ENCODE measurements at regions not wholly inside any gene's neighbourhood (a gene's known extent, or its start where the extent isn't known, plus 50 kb on each side); places are given as distances from the start of the nearest gene placed in this dataset.

DNA sequence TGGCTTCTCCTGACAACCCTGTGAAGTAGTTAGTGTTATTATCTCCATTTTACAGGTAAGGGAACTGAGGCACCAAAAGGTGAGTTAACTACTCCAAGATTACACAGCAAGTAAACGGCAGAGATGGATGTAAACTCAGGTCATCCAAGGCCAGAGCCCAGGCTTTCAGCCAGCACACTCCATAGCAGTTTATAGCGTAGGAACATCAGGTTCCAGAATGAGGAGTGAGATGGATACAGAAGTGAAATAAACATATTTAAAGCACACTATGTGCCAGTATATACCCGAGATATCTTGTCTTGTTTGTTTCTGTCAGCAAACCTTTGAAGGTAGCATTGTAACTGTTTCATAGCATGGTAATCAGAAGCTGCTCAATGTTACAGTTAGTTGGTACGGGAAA, 279.0 kb downstream of the OXSM start:
- TF ChIP-seq, protein P1, sequence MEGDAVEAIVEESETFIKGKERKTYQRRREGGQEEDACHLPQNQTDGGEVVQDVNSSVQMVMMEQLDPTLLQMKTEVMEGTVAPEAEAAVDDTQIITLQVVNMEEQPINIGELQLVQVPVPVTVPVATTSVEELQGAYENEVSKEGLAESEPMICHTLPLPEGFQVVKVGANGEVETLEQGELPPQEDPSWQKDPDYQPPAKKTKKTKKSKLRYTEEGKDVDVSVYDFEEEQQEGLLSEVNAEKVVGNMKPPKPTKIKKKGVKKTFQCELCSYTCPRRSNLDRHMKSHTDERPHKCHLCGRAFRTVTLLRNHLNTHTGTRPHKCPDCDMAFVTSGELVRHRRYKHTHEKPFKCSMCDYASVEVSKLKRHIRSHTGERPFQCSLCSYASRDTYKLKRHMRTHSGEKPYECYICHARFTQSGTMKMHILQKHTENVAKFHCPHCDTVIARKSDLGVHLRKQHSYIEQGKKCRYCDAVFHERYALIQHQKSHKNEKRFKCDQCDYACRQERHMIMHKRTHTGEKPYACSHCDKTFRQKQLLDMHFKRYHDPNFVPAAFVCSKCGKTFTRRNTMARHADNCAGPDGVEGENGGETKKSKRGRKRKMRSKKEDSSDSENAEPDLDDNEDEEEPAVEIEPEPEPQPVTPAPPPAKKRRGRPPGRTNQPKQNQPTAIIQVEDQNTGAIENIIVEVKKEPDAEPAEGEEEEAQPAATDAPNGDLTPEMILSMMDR (IDR thresholded peaks at IDR 0.05; ENCODE audit: low read depth, low read length, missing control alignments), result no peak
- DNase-seq (ENCODE audit: extremely low read depth, low read depth), result no peak
- H3K4me3 ChIP-seq (replicated peaks; ENCODE audit: low read depth, low read length), result no peak overlapping the region

DNA sequence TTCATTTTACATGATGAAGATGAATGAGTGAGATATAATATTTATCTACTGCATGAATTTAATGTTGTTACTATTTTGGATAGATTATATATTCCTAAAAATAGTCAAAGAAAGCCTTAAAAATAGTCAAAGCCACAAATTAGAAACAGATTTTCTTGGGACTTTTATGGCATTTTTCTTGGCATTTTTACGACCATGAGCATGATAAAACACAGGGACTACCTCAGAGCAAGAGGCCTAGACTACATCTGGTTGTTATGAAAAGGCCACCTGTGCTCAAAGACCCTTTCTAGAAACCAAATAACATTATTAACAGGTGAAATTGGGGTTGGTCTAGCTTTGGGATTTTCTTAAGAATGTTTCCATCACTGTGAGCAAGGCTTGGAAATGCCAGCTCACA, 281.0 kb downstream of the OXSM start:
- DNase-seq (ENCODE audit: extremely low read depth, low read depth), result no peak
- TF ChIP-seq, protein P1 (IDR thresholded peaks at IDR 0.05; ENCODE audit: low read depth, low read length, missing control alignments), result no peak
- H3K4me3 ChIP-seq (replicated peaks; ENCODE audit: low read depth, low read length), result no peak overlapping the region

DNA sequence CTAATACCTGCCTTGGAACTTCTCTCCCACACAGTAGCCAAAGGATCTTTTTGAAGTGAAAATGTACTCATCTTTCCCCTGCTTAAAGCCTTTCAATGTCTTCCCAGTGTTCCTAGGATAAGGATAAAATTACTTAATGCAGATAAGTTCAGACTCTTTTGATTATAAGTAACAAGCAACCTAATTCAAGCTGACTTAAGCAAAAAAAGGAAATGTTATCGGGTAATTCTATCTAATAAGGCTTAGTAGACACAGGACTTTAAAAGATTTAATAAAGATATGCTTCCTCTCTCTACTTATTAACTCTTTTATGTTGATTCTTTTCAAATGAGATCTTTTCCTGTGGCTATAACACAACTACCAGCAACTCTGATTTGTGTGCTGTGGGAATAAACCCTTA, 284.2 kb downstream of the OXSM start:
- H3K4me3 ChIP-seq (replicated peaks; ENCODE audit: low read depth, low read length), result no peak overlapping the region
- no peak for DNase-seq (ENCODE audit: extremely low read depth, low read depth)

DNA sequence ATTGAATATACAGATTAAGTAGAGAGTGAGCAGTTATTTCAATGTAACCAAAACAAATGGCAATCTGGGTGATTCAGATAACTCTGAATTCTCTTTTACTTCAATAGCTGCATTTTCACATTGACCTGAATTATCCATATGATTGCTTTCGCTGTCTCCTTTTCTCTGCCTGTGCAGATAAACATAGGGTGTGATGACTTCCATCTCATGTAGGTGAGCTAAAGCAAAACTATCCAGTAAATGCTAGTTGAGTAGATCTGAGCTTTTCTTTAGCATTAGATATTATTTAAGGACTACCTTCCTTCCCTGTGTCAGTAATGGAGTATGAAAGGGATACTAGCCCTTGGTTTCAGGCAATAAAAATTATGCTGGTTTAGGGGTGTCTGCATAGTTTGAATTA, 288.6 kb downstream of the OXSM start:
- H3K4me3 ChIP-seq (replicated peaks; ENCODE audit: low read depth, low read length), result no peak overlapping the region
- TF ChIP-seq, protein P1 (IDR thresholded peaks at IDR 0.05; ENCODE audit: low read depth, low read length, missing control alignments), result no peak
- no peak for DNase-seq (ENCODE audit: extremely low read depth, low read depth)

More for the DNA sequence above, 284.2 kb downstream of the OXSM start:
- TF ChIP-seq, protein P1 (IDR thresholded peaks at IDR 0.05; ENCODE audit: low read depth, low read length, missing control alignments), result no peak

DNA sequence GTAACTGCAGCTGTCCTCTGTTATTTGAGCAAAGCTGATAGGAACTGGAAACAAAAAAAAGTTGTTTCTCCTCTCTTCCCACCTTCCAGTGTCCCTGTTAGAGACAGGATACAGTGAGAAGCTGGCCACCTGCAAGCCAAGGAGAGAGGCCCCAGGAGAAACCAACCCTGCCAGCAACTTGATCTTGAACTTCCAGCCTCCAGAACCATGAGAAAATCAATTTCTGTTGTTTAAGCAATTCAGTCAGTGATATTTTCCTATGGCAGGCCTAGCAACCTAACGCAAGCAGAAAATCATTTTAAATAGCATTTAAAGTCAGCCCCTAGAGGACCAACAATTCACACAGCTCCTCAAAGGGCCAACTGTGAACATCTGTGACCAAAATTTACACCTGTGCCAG, 291.3 kb downstream of the OXSM start:
- no peak for DNase-seq (ENCODE audit: extremely low read depth, low read depth)
- no peak overlapping the region for H3K4me3 ChIP-seq (replicated peaks; ENCODE audit: low read depth, low read length)
- TF ChIP-seq, protein P1 (IDR thresholded peaks at IDR 0.05; ENCODE audit: low read depth, low read length, missing control alignments), result no peak

DNA sequence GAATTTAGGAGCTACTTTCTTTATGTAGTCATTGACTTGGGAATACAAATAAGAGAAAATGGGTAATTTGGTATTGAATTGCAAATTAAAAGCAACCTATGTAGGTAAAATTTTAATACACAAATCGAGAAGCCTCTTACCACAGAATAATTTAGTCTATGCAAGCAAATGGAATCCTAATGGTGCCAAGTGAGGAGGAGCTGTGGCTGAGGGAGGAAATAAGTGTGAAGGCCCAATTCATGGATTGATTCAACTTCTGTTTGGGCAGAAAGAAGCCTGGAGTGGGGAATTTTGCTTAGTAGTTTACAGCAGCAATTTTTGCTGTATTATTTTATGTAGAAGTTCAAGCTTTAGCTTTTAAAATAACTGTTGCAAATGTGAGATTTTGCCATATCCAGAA, 291.9 kb downstream of the OXSM start:
- DNase-seq (ENCODE audit: extremely low read depth, low read depth), result no peak
- TF ChIP-seq, protein P1 (IDR thresholded peaks at IDR 0.05; ENCODE audit: low read depth, low read length, missing control alignments), result no peak

DNA sequence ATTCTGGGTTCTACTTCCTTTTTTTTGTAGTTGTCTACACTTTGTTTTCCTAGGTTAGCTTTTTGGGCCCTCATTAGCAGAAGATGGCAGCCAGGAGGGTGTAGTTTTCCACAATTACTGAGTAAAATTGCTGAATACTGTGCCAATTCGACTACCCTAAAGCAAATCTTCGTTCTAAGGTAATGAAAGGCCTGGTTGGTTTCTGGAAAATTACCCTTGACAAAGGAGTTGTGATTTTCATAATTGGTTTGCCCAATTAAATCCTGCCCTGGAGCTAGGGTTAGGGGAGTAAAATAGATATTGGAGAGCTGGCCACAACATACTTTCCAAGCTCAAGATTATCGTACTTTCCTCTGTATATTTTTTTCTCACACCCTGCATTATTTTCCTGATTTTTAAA, 293.0 kb downstream of the OXSM start:
- no peak for DNase-seq (ENCODE audit: extremely low read depth, low read depth)
- H3K4me3 ChIP-seq (replicated peaks; ENCODE audit: low read depth, low read length), result no peak overlapping the region
- TF ChIP-seq, protein P1 (IDR thresholded peaks at IDR 0.05; ENCODE audit: low read depth, low read length, missing control alignments), result no peak

More for the DNA sequence above, 291.9 kb downstream of the OXSM start:
- no peak overlapping the region for H3K4me3 ChIP-seq (replicated peaks; ENCODE audit: low read depth, low read length)
